Natural killer cell (primary cell): ENCODE measurements at regions not wholly inside any gene's neighbourhood (a gene's known extent, or its start where the extent isn't known, plus 50 kb on each side); places are given as distances from the start of the nearest gene placed in this dataset.
"Not testable (repeated sequence)": the region's sequence is repeated elsewhere in the genome, so short reads cannot be mapped to it uniquely, and the experiment has no call there.

ENCODE experiments used
- ATAC-seq, 3 donors: fragments of 150-1000 bp in 2 of 3; fragments of 200-7000 bp in 1 of 3; cut with Tn5 transposase; 1 replicate in 1 of 3; 2 replicates in 2 of 3; pipeline ENCODE4 v1.10.0; 2021; ENCODE audit warnings: mild to moderate bottlenecking in 2 of 3, moderate library complexity in 2 of 3
- DNase-seq, 2 donors: peaks; one replicate each; pipeline versions ENCODE4 v3.0.0 to v3.0.0-alpha.2; 2013 to 2021; ENCODE audit warnings: mixed read lengths in 1 of 2
- H3K27ac ChIP-seq: one replicate; pipeline ENCODE4 v1.5.1; 2013; ENCODE audit warnings: mild to moderate bottlenecking, low read length
- H3K27me3 ChIP-seq: one replicate; pipeline ENCODE4 v1.6.1; 2013; ENCODE audit warnings: low read length; ENCODE audit not compliant: control insufficient read depth, insufficient read depth
- H3K36me3 ChIP-seq: one replicate; pipeline ENCODE4 v1.6.1; 2013; ENCODE audit warnings: low read length; ENCODE audit not compliant: control insufficient read depth, insufficient read depth
- H3K4me1 ChIP-seq: one replicate; pipeline ENCODE4 v1.6.1; 2013; ENCODE audit warnings: low read length; ENCODE audit not compliant: control insufficient read depth, insufficient read depth
- H3K4me3 ChIP-seq: one replicate; pipeline ENCODE4 v1.5.1; 2013; ENCODE audit warnings: low read length
- H3K9me3 ChIP-seq: one replicate; pipeline ENCODE4 v1.6.1; 2013; ENCODE audit warnings: low read length; ENCODE audit not compliant: control insufficient read depth, insufficient read depth
- H3K27ac Mint-ChIP-seq, 2 donors: one replicate each; pipeline ENCODE4 v1.8.0; 2022; ENCODE audit warnings: mild to moderate bottlenecking in 2 of 2, mixed read lengths in 2 of 2, moderate library complexity in 1 of 2
- H3K27me3 Mint-ChIP-seq, 2 donors: one replicate each; pipeline ENCODE4 v1.8.0; 2022; ENCODE audit warnings: low read depth in 2 of 2, mixed read lengths in 2 of 2
- H3K36me3 Mint-ChIP-seq: one replicate; pipeline ENCODE4 v1.8.0; 2022; ENCODE audit warnings: mixed read lengths
- H3K4me1 Mint-ChIP-seq, 2 donors: one replicate each; pipeline ENCODE4 v1.8.0; 2022; ENCODE audit warnings: mixed read lengths in 2 of 2
- H3K4me3 Mint-ChIP-seq: one replicate; pipeline ENCODE4 v1.8.0; 2022; ENCODE audit warnings: mild to moderate bottlenecking, moderate library complexity, mixed read lengths
- H3K9me3 Mint-ChIP-seq, 2 donors: one replicate each; pipeline ENCODE4 v1.8.0; 2022; ENCODE audit warnings: mixed read lengths in 2 of 2
- CTCF ChIP-seq: fragments of 200-600 bp; IDR thresholded peaks from one replicate; pipeline ENCODE4 v1.8.0; 2022; ENCODE audit warnings: antibody characterized with exemption
- WGBS: methylation state at CpG from one replicate; pipeline ENCODE4 v1.1.7; 2013; ENCODE audit warnings: missing lambda C conversion rate; ENCODE audit not compliant: insufficient coverage; 5-methylcytosine and 5-hydroxymethylcytosine counted together
- intact Hi-C: fragments of 100-400 bp; cut with micrococcal nuclease; formaldehyde crosslinking; loops from one replicate; pipeline ENCODE4 v1.14.2; 2022

DNA sequence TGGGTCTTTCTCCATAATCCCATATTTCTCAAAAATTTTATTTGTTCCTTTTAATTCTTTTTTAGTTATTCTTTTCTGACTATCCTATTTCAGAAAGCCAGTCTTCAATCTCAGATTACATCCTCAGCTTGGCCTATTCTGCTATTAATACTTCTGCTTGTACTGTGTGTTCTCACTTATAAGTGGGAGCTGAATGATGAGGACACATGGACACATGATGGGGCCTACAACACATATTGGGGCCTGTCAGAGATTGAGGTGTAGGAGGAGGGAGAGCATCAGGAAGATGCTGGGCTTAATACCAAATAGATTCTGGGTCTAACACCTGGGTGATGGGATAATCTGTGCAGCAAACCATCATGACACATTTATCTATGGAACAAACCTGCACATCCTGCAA lies 82.3 kb downstream of the MAGEE1 start:
- Mint-ChIP-seq H3K4me3 (no peak overlapping the region), H3K9me3 (no peaks in the 10 kb centered on the region), H3K4me1 (no peaks in the 10 kb centered on the region), H3K36me3 (no peaks in the 10 kb centered on the region), H3K27ac (no peak overlapping the region), H3K27me3 (no peaks in the 10 kb centered on the region)
- Histone ChIP-seq H3K27me3 (no peaks in the 10 kb centered on the region), H3K4me1 (no peaks in the 10 kb centered on the region), H3K4me3 (no peak overlapping the region), H3K36me3 (no peaks in the 10 kb centered on the region), H3K9me3 (no peaks in the 10 kb centered on the region), H3K27ac (no peak overlapping the region)
- ATAC-seq (no peak), DNase-seq (no peak)
- intact Hi-C loops = no loop called here
- TF ChIP-seq CTCF = no peak

DNA sequence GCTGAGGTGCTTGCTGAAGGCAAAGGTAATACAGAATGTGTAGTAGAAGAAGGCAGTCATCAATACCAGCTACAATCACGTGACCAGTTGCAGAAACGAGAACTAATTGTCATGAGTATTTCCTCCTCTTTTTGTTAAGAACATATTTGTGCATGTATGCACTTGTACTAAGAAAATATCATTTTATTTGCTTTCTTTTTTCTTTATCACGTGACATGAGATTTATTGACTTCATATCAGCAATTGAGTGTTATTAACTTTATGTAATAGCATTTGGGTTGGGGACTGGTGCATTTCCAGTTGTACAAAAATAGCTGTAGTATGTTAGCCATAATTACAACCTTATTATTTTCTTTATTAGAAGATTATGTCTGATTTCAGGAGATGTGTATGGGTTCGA lies 90.0 kb downstream of the MAGEE1 start:
- Mint-ChIP-seq H3K9me3 (peaks cover 0 to 2% of the 10 kb centered on the region in 2 donors), H3K27me3 (no peaks in the 10 kb centered on the region)

GRCh38 chrX:76520273-76521054 lies 93.0 kb downstream of the MAGEE1 start:
- Mint-ChIP-seq H3K27ac (no peak overlapping the region), H3K27me3 (no peaks in the 10 kb centered on the region), H3K9me3 (peaks cover 2 to 6% of the 10 kb centered on the region in 2 donors), H3K4me3 (no peak overlapping the region), H3K36me3 (no peaks in the 10 kb centered on the region), H3K4me1 (no peaks in the 10 kb centered on the region)
- H3K27ac ChIP-seq = no peak overlapping the region
- intact Hi-C loops = no loop called here
- DNase-seq (no peak), ATAC-seq (no peak)
- peaks cover 5% of the 10 kb centered on the region for H3K9me3 ChIP-seq
- H3K36me3 ChIP-seq = no peaks in the 10 kb centered on the region
- no peaks in the 10 kb centered on the region for H3K27me3 ChIP-seq
- no peak for TF ChIP-seq CTCF
- H3K4me1 ChIP-seq = no peaks in the 10 kb centered on the region
- WGBS = 94% methylated on average over 22 of the region's 23 CpGs
- no peak overlapping the region for H3K4me3 ChIP-seq

More for the DNA sequence above, 90.0 kb downstream of the MAGEE1 start:
- WGBS = 63% methylated on average over 1 of the region's 4 CpGs
- no peaks in the 10 kb centered on the region for H3K4me1 Mint-ChIP-seq
- no peak for DNase-seq
- H3K27ac Mint-ChIP-seq = no peak overlapping the region
- no peaks in the 10 kb centered on the region for H3K27me3 ChIP-seq
- no peak overlapping the region for H3K4me3 ChIP-seq
- ATAC-seq = no peak
- peaks cover 5% of the 10 kb centered on the region for H3K9me3 ChIP-seq
- H3K36me3 ChIP-seq = no peaks in the 10 kb centered on the region
- no peak overlapping the region for H3K27ac ChIP-seq
- H3K36me3 Mint-ChIP-seq = no peaks in the 10 kb centered on the region
- intact Hi-C loops = no loop called here
- no peak overlapping the region for H3K4me3 Mint-ChIP-seq
- no peak for TF ChIP-seq CTCF
- no peaks in the 10 kb centered on the region for H3K4me1 ChIP-seq

GRCh38 chrX:76535675-76536074 lies 108.2 kb downstream of the MAGEE1 start:
- H3K27me3 Mint-ChIP-seq, intact Hi-C loops, H3K9me3 ChIP-seq, ATAC-seq, H3K27ac ChIP-seq, H3K36me3 Mint-ChIP-seq, H3K4me3 Mint-ChIP-seq, H3K4me1 Mint-ChIP-seq, H3K9me3 Mint-ChIP-seq, H3K4me1 ChIP-seq, H3K4me3 ChIP-seq, H3K27ac Mint-ChIP-seq, H3K36me3 ChIP-seq, DNase-seq, H3K27me3 ChIP-seq: not testable (repeated sequence)
- WGBS = 100% methylated on average over 1 of the region's 2 CpGs
